HG02973 (cell line): ENCODE measurements at regions not wholly inside any gene's neighbourhood (a gene's known extent, or its start where the extent isn't known, plus 50 kb on each side); places are given as distances from the start of the nearest gene placed in this dataset.
"Not testable (repeated sequence)": the region's sequence is repeated elsewhere in the genome, so short reads cannot be mapped to it uniquely, and the experiment has no call there.

ENCODE experiments used
- ATAC-seq: cut with Tn5 transposase; IDR thresholded peaks from one replicate; pipeline ENCODE4 v1.9.1; 2021; ENCODE audit warnings: moderate library complexity; ENCODE audit not compliant: unreplicated experiment

GRCh38 chr6:144353871-144354314 is 68.8 kb downstream of the UTRN start:
- ATAC-seq = peak; percentile 76

DNA sequence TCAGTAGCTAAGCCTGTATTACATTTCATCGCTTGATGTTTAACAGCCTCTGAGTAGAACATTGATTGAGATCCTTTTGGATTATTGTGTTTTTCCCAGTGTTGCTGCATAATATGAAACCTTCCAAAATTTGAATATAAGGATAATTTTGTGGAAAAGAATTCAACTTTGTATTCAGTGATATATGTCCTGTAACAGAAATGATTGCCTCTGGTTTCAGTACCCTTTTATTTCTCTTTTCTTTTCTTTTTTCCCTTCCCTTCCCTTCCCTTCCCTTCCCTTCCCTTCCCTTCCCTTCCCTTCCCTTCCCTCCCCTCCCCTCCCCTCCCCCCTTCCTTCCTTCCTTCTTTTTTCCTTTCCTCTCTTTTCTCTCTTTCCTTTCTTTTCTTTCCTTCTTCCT is 74.6 kb downstream of the UTRN start:
- no peak for ATAC-seq

GRCh38 chr6:144360401-144360800 is 75.3 kb downstream of the UTRN start:
- no peak for ATAC-seq

- ATAC-seq = no peak
These were observed 75.9 kb downstream of the UTRN start for GRCh38 chr6:144361016-144361415.

GRCh38 chr6:144362042-144363018 is 77.2 kb downstream of the UTRN start:
- no peak for ATAC-seq

GRCh38 chr6:144364208-144364720 is 79.1 kb downstream of the UTRN start:
- no peak for ATAC-seq

- ATAC-seq = no peak
These were observed 79.6 kb downstream of the UTRN start for GRCh38 chr6:144364782-144365181.

DNA sequence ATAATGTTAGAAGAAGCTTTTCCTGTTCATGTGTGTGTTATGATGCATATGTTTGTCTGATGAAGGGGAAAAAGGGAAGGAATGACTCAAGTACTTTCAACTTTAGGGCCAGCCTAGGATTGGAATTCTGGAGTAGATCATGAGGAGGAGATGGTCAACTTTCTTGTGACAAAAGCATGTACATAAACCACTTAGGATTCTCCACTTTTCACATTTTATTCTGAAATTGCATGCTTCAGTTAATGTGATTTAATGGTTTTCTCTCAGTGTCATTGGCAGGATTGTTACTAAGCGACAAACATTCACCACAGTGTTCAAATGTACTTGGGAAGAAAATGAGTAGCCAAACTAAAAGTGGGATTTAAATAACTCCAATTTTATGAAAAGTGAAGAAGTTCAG is 80.1 kb downstream of the UTRN start:
- no peak for ATAC-seq

GRCh38 chr6:144369696-144370095 is 84.6 kb downstream of the UTRN start:
- not testable (repeated sequence) for ATAC-seq

GRCh38 chr6:144372116-144372515 is 87.0 kb downstream of the UTRN start:
- ATAC-seq = no peak

DNA sequence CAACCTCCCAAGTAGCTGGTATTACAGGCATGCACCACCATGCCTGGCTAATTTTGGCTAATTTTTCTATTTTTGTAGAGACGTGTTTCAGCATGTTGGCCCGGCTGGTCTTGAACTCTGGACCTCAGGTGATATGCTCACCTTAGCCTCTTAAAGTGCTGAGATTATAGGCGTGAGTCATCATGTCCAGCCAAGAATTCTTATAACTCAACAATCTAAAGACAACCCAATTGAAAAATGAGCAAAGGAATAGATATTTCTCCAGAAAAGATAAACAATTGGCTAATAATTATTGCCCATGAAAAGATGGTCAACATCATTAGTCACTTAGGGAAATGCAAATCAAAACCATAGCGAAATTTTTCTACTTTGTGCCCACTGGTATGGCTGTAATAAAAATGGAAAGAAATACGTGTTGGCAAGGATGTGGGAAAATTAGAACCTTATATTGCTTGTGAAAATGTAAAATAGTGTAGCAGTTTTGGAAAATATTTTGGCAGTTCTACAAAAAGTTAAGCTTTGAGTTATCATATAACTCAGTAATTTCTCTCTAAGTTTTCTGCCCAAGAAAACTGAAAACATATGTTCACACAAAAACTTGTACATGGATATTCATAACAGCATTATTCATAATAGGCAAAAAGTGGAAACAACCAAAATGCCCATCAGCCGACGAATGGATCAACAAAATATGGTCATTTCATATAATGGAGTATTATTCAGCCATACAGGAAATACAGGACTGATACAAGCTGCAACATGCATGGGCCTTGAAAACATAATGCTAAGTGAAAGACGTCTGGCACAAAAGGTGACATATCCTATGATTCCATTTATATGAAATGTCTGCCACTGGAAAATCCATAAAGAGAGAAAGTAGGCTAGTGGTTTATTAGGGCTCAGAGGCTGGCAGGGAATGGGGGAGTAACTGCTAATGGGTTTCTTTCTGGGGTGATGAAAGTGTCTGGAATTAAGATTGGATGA is 87.8 kb downstream of the UTRN start:
- ATAC-seq = no peak

GRCh38 chr6:144374525-144374924 is 89.4 kb downstream of the UTRN start:
- not testable (repeated sequence) for ATAC-seq

GRCh38 chr6:144377586-144378210 is 92.6 kb downstream of the UTRN start:
- ATAC-seq = no peak

DNA sequence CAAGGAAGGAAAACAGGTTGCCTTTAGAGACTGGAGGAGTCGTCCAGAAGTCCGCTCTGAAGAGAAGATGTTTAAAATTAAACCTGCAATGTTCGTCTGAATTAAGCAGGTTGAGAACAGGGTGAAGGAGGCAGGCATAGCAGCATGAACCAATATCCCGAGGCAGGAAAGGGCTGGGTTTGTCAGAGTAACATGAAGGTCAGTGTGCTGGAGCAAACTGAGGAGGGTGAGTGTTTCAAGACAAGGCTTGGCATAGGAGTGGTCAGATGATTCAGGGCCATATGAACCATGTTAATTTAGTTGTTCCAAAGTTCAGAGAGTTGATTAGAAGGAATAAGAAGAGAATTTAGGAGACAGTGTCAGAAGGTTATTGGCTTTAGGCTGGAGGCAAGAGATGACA is 93.3 kb downstream of the UTRN start:
- ATAC-seq = no peak

DNA sequence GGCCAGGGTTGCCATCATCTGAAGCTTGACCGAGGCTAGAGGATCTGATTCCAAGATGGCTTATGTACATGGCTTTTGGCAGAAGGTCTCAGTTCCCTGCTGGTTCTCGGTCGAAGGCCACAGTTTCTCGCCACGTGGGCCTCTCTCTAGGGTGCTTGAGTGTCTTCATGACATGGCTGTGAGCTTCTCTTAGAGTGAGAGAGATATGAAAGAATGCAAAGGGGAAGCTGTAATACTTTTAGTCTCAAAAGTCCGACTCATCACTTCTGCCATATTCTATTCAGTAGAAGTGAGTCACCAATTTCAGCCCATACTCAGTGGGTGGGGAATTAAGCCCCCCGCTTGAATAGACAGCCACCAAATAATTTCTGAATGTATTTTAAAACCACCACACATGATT is 94.2 kb downstream of the UTRN start:
- no peak for ATAC-seq

DNA sequence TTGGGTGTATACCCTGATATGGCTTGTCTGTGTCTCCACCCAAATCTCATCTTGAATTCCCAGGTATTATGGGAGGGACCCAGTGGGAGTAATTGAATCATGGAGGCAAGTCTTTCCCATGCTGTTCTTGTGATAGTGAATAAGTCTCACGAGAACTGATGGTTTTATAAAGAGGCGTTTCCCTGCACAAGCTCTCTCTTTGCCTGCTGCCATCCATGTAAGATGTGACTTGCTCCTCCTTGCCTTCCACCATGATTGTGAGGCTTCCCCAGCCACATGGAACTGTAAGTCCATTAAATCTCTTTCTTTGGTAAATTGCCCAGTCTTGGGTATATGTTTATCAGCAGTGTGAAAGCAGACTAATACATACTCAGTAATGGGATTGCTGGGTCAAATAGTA is 96.4 kb downstream of the UTRN start:
- ATAC-seq = not testable (repeated sequence)

- ATAC-seq = no peak
These were observed 98.2 kb downstream of the UTRN start for GRCh38 chr6:144383336-144383735.

DNA sequence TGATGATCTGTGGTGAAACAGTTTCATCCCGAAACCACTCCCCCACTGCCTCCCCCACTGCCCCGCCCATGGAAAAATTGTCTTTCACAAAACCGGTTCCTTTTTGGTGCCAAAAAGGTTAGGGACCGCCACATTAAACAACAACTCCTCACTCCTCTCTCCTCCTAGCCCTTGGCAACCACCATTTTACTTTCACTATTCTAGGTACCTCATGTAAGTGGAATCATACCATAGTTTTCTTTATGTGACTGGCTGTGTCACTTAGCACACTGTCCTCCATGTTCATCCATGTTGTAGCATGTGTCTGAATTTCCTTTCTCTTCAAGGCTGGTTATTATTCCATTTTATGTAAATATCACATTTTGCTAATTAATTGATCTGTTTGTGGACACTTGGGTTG is 99.3 kb downstream of the UTRN start:
- no peak for ATAC-seq

DNA sequence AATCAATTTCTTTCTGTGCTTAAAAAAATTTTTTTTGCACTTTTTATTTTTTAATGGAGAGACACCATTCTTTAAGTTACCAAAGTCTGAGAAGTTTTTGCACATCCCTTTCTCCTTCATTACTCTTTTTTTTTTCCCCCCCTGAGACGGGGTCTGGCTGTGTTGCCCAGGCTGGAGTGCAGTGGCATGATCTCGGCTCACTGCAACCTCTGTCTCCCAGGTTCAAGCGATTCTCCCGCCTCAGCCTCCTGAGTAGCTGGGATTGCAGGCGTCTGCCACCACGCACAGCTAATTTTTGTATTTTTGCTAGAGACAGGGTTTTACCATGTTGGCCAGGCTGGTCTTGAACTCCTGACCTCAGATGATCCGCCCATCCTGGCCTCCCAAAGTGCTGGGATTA is 104.3 kb downstream of the UTRN start:
- not testable (repeated sequence) for ATAC-seq

- ATAC-seq = no peak
These were observed 105.1 kb downstream of the UTRN start for GRCh38 chr6:144390202-144390601.

- ATAC-seq = no peak
These were observed 105.8 kb downstream of the UTRN start for GRCh38 chr6:144390886-144391285.
